ENCODE measurements at regions not wholly inside any gene's neighbourhood (a gene's known extent, or its start where the extent isn't known, plus 50 kb on each side); places are given as distances from the start of the nearest gene placed in this dataset.
"Not testable (repeated sequence)": the region's sequence is repeated elsewhere in the genome, so short reads cannot be mapped to it uniquely, and the experiment has no call there.

DNA sequence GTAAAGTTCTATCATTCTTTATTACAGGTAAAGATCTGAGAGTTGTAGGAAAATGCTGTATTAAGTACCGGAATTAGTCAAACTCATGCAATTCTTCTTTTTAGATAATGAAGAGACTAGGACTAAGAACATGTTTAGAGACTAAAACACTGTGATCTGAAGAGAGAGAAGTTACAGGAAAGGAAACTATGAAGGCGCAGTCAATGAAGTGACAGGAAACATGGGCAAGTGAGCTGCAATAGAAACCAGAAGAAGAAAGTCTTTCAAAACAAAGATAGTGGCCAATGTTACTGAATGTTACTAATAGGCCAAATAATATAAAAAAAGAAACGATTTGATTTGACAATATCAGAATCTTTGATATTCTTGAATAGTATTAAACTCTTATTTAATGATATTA lies 659.4 kb upstream of the RGS18 start:
- TF ChIP-seq, protein P1, sequence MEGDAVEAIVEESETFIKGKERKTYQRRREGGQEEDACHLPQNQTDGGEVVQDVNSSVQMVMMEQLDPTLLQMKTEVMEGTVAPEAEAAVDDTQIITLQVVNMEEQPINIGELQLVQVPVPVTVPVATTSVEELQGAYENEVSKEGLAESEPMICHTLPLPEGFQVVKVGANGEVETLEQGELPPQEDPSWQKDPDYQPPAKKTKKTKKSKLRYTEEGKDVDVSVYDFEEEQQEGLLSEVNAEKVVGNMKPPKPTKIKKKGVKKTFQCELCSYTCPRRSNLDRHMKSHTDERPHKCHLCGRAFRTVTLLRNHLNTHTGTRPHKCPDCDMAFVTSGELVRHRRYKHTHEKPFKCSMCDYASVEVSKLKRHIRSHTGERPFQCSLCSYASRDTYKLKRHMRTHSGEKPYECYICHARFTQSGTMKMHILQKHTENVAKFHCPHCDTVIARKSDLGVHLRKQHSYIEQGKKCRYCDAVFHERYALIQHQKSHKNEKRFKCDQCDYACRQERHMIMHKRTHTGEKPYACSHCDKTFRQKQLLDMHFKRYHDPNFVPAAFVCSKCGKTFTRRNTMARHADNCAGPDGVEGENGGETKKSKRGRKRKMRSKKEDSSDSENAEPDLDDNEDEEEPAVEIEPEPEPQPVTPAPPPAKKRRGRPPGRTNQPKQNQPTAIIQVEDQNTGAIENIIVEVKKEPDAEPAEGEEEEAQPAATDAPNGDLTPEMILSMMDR (IDR thresholded peaks at IDR 0.05; ENCODE audit: insufficient read depth, low read depth, low read length), result no peak

DNA sequence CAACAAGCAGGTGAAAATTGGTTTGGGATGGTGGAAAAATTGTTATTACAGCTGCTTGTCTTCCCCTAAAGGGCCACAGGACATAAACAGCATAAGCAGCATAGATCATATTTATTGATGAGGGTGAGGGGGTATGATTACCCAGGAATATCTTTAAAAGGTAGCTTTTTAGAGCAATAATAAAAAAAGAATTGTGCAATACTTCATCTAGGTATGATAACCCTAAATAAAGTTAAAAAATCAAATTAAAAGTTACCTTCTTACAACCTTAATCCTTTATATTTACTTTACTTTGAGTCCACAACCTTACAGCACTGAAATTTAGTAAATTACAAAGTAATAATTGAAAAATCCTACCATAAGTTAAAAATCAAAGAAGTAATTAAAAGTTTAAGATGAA lies 653.3 kb upstream of the RGS18 start:
- TF ChIP-seq, protein P1 (IDR thresholded peaks at IDR 0.05; ENCODE audit: insufficient read depth, low read depth, low read length), result no peak
- H3K4me3 ChIP-seq (ENCODE audit: low read depth, low read length), result no peak overlapping the region
- no peak for DNase-seq (ENCODE audit: low read depth)

More for the DNA sequence above, 659.4 kb upstream of the RGS18 start:
- no peak for DNase-seq (ENCODE audit: low read depth)
- no peak overlapping the region for H3K4me3 ChIP-seq (ENCODE audit: low read depth, low read length)

DNA sequence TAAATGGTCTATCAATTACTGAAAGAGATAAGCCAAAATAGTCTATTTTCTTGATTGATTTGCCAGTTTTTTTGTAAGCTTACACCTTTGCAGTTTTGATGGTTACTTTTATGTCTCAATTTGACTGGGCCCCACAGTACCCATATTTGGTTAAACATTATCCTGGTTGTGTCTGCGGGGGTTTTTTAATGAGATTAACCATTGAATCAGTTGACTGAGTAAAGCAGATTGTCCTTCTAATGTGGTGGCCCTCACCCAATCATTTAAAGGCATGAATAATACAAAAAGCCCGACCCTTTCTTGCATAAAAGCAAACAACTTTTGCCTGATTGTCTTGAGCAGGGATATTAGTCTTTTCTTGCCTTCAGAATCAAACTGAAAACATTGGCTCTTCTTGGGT lies 650.0 kb upstream of the RGS18 start:
- TF ChIP-seq, protein P1 (IDR thresholded peaks at IDR 0.05; ENCODE audit: insufficient read depth, low read depth, low read length), result no peak
- H3K4me3 ChIP-seq (ENCODE audit: low read depth, low read length), result no peak overlapping the region

DNA sequence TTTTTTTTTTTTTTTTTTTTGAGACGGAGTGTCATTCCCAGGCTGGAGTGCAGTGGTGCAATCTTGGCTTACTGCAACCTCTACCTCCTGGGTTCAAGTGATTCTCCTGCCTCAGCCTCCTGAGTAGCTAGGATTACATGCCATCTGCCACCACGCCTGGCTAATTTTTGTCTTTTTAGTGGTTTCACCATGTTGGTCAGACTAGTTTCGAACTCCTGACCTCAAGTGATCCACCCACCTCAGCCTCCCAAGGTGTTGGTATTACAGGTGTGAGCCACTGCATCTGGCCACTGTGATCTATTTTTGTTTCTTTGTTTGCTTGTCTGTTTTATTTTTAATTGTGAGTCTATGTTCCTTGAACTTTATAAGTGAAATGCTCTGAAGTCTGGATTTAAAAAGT lies 646.8 kb upstream of the RGS18 start:
- DNase-seq (ENCODE audit: low read depth); H3K4me3 ChIP-seq (ENCODE audit: low read depth, low read length): not testable (repeated sequence)

More for the DNA sequence above, 650.0 kb upstream of the RGS18 start:
- DNase-seq (ENCODE audit: low read depth), result no peak

DNA sequence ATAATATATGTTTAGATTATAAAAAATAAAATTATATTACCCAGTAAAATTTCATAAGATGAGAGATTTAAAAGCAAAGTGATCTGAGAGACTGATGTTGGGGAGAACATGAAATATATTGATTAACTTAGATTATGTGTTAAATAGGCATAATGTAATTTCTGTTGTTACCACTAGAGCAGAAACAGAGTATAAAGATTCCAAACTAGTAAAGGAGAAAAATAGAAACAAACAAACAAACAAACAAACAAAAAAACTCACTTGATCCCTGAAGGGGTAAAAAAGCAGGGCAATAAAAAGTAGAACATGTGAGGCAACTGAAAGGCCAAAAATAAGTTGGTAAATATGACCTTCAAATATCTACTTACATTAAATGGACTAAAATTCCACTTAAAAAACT lies 640.4 kb upstream of the RGS18 start:
- H3K4me3 ChIP-seq (ENCODE audit: low read depth, low read length), result no peak overlapping the region
- TF ChIP-seq, protein P1 (IDR thresholded peaks at IDR 0.05; ENCODE audit: insufficient read depth, low read depth, low read length), result no peak
- no peak for DNase-seq (ENCODE audit: low read depth)

DNA sequence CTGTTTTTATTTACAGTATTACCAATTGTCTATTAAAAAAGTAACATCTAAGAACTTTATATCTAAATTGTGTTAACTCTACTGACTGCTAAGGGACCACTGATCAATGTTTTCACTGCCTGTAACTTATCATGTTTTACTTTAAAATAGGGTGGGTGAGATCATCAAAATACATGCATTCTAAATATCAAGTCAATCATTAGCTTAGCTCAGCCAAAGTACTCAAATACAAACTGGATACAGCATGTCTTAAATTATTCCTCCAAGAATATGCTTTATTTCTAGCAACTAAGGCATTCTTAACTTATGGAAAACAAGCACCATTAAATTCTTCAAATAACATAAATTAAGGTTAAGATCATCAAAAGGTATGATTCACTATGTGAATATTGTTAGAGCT lies 638.7 kb upstream of the RGS18 start:
- TF ChIP-seq, protein P1 (IDR thresholded peaks at IDR 0.05; ENCODE audit: insufficient read depth, low read depth, low read length), result no peak
- no peak overlapping the region for H3K4me3 ChIP-seq (ENCODE audit: low read depth, low read length)
- no peak for DNase-seq (ENCODE audit: low read depth)

DNA sequence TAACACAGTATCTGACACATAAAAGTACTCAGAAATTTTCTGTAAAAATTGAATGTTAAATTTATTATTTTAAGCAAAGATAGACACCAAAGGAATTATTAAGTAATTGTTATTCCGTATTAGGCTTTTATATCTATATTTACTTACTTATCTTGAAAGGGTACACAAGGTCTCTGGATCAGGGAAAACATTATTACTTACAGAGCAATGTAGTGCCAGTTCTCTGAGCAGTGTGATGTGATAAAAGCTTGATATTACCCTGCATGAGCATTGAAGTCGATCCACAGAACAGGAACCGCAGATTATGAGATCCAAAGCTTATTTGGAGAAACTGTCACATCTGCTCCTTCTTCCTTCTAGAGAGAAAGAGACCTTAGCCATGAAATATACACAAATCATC lies 637.9 kb upstream of the RGS18 start:
- TF ChIP-seq, protein P1 (IDR thresholded peaks at IDR 0.05; ENCODE audit: insufficient read depth, low read depth, low read length), result no peak
- no peak for DNase-seq (ENCODE audit: low read depth)

DNA sequence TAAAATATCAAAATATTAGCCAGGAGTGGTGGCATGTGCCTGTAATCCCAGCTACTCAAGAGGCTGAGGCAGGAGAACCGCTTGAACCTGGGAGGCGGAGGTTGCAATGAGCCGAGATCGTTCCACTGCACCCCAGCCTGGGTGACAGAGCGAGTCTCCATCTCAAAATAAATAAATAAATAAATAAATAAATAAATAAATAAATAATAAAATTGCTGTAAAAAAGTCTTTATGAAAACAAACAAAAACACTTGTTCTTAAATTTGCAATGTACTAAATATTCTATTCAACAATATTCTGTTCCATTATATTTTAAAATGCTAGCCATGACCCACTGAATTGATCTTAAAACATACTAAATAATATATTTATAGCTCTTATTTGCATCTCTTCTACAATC lies 632.3 kb upstream of the RGS18 start:
- not testable (repeated sequence) for H3K4me3 ChIP-seq (ENCODE audit: low read depth, low read length); DNase-seq (ENCODE audit: low read depth)

More for the DNA sequence above, 637.9 kb upstream of the RGS18 start:
- no peak overlapping the region for H3K4me3 ChIP-seq (ENCODE audit: low read depth, low read length)
